KOPT-K1 (cell line): ENCODE measurements at regions not wholly inside any gene's neighbourhood (a gene's known extent, or its start where the extent isn't known, plus 50 kb on each side); places are given as distances from the start of the nearest gene placed in this dataset.
"Not testable (repeated sequence)": the region's sequence is repeated elsewhere in the genome, so short reads cannot be mapped to it uniquely, and the experiment has no call there.

ENCODE experiments used
- H3K27ac ChIP-seq: fragments of 200-600 bp; sonication (generic); 2 replicates; pipeline ENCODE4 v1.5.1; 2016; ENCODE audit warnings: antibody characterized with exemption, mild to moderate bottlenecking, low read depth, low read length; ENCODE audit not compliant: poor library complexity, severe bottlenecking
- H3K36me3 ChIP-seq: fragments of 200-600 bp; sonication (generic); 2 replicates; pipeline ENCODE4 v1.5.1; 2017; ENCODE audit warnings: antibody characterized with exemption, mild to moderate bottlenecking, low read length, moderate library complexity; ENCODE audit not compliant: insufficient read depth
- H3K9me3 ChIP-seq: fragments of 200-600 bp; sonication (generic); 2 replicates; pipeline ENCODE4 v1.5.1; 2017; ENCODE audit warnings: antibody characterized with exemption, low read length, mild to moderate bottlenecking; ENCODE audit not compliant: insufficient read depth, poor library complexity, severe bottlenecking

GRCh38 chr2:241993386-241994005 is 124.0 kb downstream of the RTP5 start:
- Histone ChIP-seq H3K36me3 (no peaks in the 10 kb centered on the region), H3K27ac (no peak overlapping the region), H3K9me3 (no peaks in the 10 kb centered on the region)

- Histone ChIP-seq H3K36me3 (no peaks in the 10 kb centered on the region), H3K27ac (no peak overlapping the region), H3K9me3 (no peaks in the 10 kb centered on the region)
These were observed 124.6 kb downstream of the RTP5 start for GRCh38 chr2:241994086-241994485.

- H3K36me3 ChIP-seq, result no peaks in the 10 kb centered on the region
- H3K9me3 ChIP-seq, result no peaks in the 10 kb centered on the region
- no peak overlapping the region for H3K27ac ChIP-seq
These were observed 125.2 kb downstream of the RTP5 start for GRCh38 chr2:241994556-241995213.

- Histone ChIP-seq H3K36me3 (no peaks in the 10 kb centered on the region), H3K27ac (no peak overlapping the region), H3K9me3 (no peaks in the 10 kb centered on the region)
These were observed 126.6 kb downstream of the RTP5 start for GRCh38 chr2:241996100-241996499.

- Histone ChIP-seq H3K36me3 (no peaks in the 10 kb centered on the region), H3K27ac (no peak overlapping the region), H3K9me3 (no peaks in the 10 kb centered on the region)
These were observed 127.5 kb downstream of the RTP5 start for GRCh38 chr2:241997017-241997416.

GRCh38 chr2:241999184-241999583 is 129.7 kb downstream of the RTP5 start:
- Histone ChIP-seq H3K27ac (no peak overlapping the region), H3K9me3 (no peaks in the 10 kb centered on the region), H3K36me3 (no peaks in the 10 kb centered on the region)

- Histone ChIP-seq H3K36me3 (no peaks in the 10 kb centered on the region), H3K27ac (no peak overlapping the region), H3K9me3 (peaks cover 5% of the 10 kb centered on the region)
These were observed 132.3 kb downstream of the RTP5 start for GRCh38 chr2:242001853-242002252.

GRCh38 chr2:242002944-242003343 is 133.4 kb downstream of the RTP5 start:
- H3K9me3 ChIP-seq, result peaks cover 8% of the 10 kb centered on the region
- no peaks in the 10 kb centered on the region for H3K36me3 ChIP-seq
- H3K27ac ChIP-seq, result no peak overlapping the region

- H3K36me3 ChIP-seq, result no peaks in the 10 kb centered on the region
- H3K9me3 ChIP-seq, result peaks cover 13% of the 10 kb centered on the region
These were observed 134.8 kb downstream of the RTP5 start for GRCh38 chr2:242004223-242004901.

GRCh38 chr2:242004902-242005230 is 135.3 kb downstream of the RTP5 start:
- H3K27ac ChIP-seq, result no peak overlapping the region
- H3K9me3 ChIP-seq, result peaks cover 16% of the 10 kb centered on the region
- H3K36me3 ChIP-seq, result no peaks in the 10 kb centered on the region

More at GRCh38 chr2:242004223-242004901, 134.8 kb downstream of the RTP5 start:
- H3K27ac ChIP-seq, result no peak overlapping the region

GRCh38 chr2:242006091-242006634 is 136.6 kb downstream of the RTP5 start:
- peaks cover 18% of the 10 kb centered on the region for H3K9me3 ChIP-seq
- H3K27ac ChIP-seq, H3K36me3 ChIP-seq: not testable (repeated sequence)

- H3K9me3 ChIP-seq, result peaks cover 18% of the 10 kb centered on the region
- H3K36me3 ChIP-seq, H3K27ac ChIP-seq: not testable (repeated sequence)
These were observed 139.4 kb downstream of the RTP5 start for GRCh38 chr2:242008908-242009307.

- H3K27ac ChIP-seq, result not testable (repeated sequence)
- peaks cover 18% of the 10 kb centered on the region for H3K9me3 ChIP-seq
These were observed 140.3 kb downstream of the RTP5 start for GRCh38 chr2:242009846-242010245.

GRCh38 chr2:242010252-242011166 is 141.0 kb downstream of the RTP5 start:
- not testable (repeated sequence) for H3K36me3 ChIP-seq, H3K27ac ChIP-seq
- H3K9me3 ChIP-seq, result peaks cover 18% of the 10 kb centered on the region

More at GRCh38 chr2:242009846-242010245, 140.3 kb downstream of the RTP5 start:
- not testable (repeated sequence) for H3K36me3 ChIP-seq

- Histone ChIP-seq H3K9me3 (peaks cover 16% of the 10 kb centered on the region), H3K36me3 (no peaks in the 10 kb centered on the region), H3K27ac (no peak overlapping the region)
These were observed 141.6 kb downstream of the RTP5 start for GRCh38 chr2:242011167-242011513.
